HG03108 (cell line): ENCODE measurements at regions not wholly inside any gene's neighbourhood (a gene's known extent, or its start where the extent isn't known, plus 50 kb on each side); places are given as distances from the start of the nearest gene placed in this dataset.

Experiments
- ATAC-seq: cut with Tn5 transposase; IDR thresholded peaks from one replicate; pipeline ENCODE4 v1.9.1; 2021; ENCODE audit warnings: moderate library complexity; ENCODE audit not compliant: unreplicated experiment

DNA sequence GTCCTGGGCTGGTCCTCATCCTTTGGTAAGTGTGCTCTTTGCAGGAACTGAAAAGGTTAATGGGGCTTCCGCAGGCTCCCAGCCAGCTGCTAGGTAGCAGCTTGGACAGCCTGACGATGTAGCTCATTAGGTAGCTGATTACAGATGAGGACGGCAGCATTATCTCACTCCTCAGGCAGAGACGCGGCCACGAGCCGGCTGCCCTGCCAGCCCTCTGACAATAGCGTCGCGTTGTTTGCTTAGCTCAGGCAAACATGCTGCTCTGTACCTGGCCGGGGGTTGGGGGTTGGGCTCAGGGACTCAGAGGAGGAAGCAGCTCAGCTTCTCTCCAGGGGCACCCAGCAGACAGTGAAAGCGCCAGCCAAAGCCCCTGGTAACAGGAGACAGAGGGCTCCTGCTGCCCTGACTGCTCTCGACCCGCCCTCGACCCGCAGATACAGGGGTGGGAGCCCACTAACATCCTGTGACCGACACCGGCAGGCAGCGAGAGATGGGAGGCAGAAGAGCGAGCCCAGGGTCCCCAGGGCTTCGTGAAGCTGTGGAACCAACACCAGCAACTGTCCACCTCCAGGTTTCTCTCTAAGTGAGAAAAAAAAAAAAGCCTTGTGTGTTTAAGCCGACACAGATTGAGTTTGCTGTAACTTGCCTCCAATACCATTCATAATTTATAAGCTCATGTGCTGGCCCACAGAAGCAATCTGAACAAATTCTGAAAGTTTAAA lies 53.4 kb upstream of the DLK1 start:
- no peak for ATAC-seq

- no peak for ATAC-seq
These were observed 52.9 kb upstream of the DLK1 start for GRCh38 chr14:100673807-100674154.

DNA sequence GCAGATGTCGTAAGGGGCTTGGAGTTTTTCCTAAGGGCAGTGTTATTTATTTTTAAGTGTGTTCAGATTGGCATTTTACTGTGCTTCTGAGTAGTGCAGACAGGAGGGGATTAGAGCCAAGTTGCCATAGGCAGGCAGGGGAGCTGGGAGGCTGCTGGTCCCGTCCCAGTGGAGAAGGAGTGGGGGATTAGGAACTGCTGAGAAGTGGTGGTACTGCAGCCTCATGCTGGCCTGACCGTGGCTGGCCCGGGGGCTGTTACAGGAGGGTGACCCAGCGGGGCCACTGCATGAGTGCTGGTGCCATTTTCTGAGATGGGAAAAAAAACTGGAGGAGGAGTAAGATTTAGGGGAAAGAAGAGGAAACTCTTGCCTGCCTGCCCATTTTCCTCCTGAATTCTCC lies 52.3 kb upstream of the DLK1 start:
- ATAC-seq, result no peak

DNA sequence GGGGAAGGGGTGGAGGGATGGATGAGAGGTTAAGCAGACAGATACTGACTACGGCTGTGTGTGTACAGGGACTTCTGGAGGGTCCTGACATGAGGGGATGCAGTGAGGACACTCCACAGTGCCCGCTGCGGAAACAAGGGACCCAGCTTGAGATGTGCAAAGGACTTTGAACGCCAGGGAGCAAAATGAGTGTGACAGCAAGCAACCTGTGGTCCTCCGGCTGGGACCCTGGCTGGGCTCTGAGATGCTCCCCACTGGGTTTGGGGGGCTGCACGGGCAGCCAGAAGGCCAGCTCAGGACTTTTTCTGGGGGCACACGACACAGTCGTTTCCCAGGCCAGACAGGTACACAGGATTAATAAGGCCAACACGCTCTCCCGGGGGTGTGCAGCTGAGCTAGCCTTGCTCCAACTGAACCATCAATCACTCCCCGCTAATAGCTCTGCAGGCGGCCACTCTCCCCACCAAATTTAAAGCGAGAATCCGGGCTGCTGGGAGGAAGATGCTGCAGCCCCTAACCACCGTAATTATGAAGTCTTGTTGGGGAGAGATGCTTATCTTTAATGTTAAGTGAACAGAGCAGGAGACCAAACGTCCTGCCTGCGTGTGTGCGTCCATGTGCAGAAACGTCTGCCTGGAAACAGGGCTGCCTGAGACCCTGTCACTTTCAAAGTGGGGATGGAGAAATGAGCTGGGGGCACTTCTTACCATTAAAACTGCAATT lies 51.6 kb upstream of the DLK1 start:
- no peak for ATAC-seq

DNA sequence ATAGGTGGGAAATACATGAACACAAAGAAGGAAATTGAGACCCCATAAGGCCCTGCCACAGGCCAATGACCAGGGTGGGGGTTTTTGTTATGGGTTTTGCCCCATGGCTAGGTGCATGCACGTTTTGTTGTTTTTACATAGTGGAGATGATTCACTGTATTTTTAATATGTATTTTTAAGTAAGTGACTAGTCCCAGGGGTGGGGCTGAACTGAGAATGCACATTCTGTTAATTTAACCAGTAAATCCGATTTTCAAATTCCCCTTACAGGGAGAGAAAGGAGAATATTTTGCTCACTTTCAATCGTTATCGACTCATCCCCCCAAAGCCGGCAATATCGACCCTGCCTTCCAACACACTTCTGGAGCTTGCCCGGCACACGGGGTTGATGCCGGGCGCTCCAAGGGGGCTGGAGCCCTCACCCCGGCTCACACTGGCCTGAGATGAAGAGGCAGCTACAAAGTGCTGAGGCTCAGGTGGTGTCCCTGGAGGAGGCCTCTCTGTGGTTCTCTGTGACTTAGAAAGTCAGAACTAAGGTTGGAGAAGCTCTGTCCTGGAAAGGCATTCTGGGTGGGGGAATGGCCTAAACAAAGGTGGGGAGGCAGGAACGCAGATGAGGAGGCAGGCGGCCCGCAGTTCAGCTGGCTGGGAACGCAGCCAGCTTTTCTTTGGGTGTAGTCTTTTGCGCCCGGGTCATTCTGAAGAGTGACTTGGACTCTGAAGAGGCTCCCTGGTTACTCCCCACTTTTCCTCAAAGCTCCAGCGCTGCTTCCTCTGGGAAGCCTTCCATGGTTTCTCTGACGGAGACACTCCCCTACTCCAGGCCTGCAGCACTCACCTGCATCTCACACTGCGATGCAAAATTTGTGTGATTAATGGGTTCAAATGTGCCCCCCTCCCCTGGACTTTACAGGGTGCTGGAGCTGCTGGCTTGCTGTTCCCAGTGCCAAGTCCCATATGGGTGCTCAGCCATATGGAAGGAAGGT lies 50.7 kb upstream of the DLK1 start:
- no peak for ATAC-seq
